Osteocyte (in vitro differentiated cells): ENCODE measurements at regions not wholly inside any gene's neighbourhood (a gene's known extent, or its start where the extent isn't known, plus 50 kb on each side); places are given as distances from the start of the nearest gene placed in this dataset.

Experiments
- DNase-seq: peaks from one replicate; pipeline ENCODE4 v3.0.0; 2021; ENCODE audit warnings: mixed read lengths; ENCODE audit not compliant: unreplicated experiment; ENCODE audit errors: extremely low spot score
- H3K27ac Mint-ChIP-seq: one replicate; pipeline ENCODE4 v1.8.0; 2021; ENCODE audit warnings: mild to moderate bottlenecking, mixed read lengths; ENCODE audit not compliant: unreplicated experiment
- H3K27me3 Mint-ChIP-seq: one replicate; pipeline ENCODE4 v1.8.0; 2021; ENCODE audit warnings: mixed read lengths; ENCODE audit not compliant: unreplicated experiment
- H3K36me3 Mint-ChIP-seq: one replicate; pipeline ENCODE4 v1.8.0; 2021; ENCODE audit warnings: mixed read lengths; ENCODE audit not compliant: unreplicated experiment
- H3K4me1 Mint-ChIP-seq: one replicate; pipeline ENCODE4 v1.8.0; 2021; ENCODE audit warnings: mixed read lengths; ENCODE audit not compliant: unreplicated experiment
- H3K4me3 Mint-ChIP-seq: one replicate; pipeline ENCODE4 v1.8.0; 2021; ENCODE audit warnings: mild to moderate bottlenecking, moderate library complexity, mixed read lengths; ENCODE audit not compliant: unreplicated experiment
- H3K9me3 Mint-ChIP-seq: one replicate; pipeline ENCODE4 v1.8.0; 2021; ENCODE audit warnings: mixed read lengths; ENCODE audit not compliant: unreplicated experiment
- TF ChIP-seq, protein P1 (sequence below): fragments of 200-600 bp; sonication (generic); IDR thresholded peaks from 2 replicates; pipeline ENCODE4 v1.5.0; 2021; ENCODE audit warnings: antibody characterized with exemption, mild to moderate bottlenecking, moderate library complexity

DNA sequence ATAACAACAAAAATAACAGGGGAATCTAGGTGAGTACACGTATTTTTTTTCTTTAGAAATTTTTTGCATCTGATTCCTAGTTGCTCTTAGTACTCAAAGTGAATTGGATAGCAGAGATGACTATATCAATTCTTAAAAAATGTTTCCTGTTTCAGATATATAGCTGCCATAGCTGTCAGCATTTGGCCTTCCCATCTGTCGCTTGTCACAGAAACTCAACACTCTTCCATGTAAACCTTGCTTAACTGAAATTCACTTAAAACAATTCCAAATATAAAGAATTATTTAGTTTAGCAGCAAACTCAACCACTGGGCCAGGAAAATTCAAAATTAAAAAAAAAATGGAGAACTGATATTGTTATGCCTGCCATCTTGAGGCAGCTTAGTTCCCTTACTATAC lies 807.5 kb downstream of the IGSF11 start:
- H3K27ac Mint-ChIP-seq, result no peak overlapping the region
- no peaks in the 10 kb centered on the region for H3K36me3 Mint-ChIP-seq
- H3K9me3 Mint-ChIP-seq, result peaks cover under 1% of the 10 kb centered on the region
- no peaks in the 10 kb centered on the region for H3K4me1 Mint-ChIP-seq
- no peaks in the 10 kb centered on the region for H3K27me3 Mint-ChIP-seq
- TF ChIP-seq, protein P1, sequence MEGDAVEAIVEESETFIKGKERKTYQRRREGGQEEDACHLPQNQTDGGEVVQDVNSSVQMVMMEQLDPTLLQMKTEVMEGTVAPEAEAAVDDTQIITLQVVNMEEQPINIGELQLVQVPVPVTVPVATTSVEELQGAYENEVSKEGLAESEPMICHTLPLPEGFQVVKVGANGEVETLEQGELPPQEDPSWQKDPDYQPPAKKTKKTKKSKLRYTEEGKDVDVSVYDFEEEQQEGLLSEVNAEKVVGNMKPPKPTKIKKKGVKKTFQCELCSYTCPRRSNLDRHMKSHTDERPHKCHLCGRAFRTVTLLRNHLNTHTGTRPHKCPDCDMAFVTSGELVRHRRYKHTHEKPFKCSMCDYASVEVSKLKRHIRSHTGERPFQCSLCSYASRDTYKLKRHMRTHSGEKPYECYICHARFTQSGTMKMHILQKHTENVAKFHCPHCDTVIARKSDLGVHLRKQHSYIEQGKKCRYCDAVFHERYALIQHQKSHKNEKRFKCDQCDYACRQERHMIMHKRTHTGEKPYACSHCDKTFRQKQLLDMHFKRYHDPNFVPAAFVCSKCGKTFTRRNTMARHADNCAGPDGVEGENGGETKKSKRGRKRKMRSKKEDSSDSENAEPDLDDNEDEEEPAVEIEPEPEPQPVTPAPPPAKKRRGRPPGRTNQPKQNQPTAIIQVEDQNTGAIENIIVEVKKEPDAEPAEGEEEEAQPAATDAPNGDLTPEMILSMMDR, result no peak
- H3K4me3 Mint-ChIP-seq, result no peak overlapping the region
- DNase-seq, result no peak

DNA sequence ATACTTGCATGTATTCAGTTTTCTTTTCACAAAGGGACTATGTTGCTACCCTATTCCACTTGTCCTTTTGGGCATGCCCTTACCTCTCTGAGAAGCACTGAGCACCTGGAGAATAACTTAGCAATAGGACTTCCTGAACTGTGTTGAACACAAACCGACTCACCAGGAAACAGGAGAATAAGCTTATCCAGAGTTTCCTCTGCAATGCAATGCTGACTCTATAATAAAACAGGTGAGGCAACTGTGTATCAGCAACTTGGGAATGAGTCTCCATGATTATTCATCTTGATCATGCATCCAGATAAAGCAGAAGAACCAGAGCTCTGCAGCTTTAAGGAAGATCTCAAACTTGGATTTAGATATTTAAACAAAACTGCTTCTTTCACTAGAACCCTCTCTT lies 806.5 kb downstream of the IGSF11 start:
- Mint-ChIP-seq H3K27ac (no peak overlapping the region), H3K4me1 (no peaks in the 10 kb centered on the region), H3K9me3 (no peaks in the 10 kb centered on the region), H3K36me3 (no peaks in the 10 kb centered on the region), H3K27me3 (no peaks in the 10 kb centered on the region), H3K4me3 (no peak overlapping the region)
- no peak for DNase-seq
- TF ChIP-seq, protein P1, result no peak

DNA sequence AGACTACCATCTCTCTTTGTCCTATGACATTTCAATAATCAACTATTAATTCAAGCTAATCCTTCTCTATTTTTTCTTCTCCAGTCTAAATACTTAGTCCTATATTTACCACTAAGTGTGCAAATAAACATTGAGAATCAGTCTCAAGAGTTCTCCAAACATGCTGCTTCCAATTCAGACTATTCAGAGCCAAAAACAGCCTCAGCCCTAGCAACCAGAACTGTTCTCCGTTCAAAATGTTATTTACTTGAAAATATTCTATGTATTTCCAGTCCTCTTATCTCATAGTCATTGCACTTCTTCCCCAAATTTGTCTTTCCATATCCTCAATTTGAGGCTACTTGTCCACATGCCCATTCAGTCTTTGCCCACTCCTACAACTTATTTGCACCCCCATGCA lies 805.5 kb downstream of the IGSF11 start:
- Mint-ChIP-seq H3K4me3 (no peak overlapping the region), H3K36me3 (no peaks in the 10 kb centered on the region)

DNA sequence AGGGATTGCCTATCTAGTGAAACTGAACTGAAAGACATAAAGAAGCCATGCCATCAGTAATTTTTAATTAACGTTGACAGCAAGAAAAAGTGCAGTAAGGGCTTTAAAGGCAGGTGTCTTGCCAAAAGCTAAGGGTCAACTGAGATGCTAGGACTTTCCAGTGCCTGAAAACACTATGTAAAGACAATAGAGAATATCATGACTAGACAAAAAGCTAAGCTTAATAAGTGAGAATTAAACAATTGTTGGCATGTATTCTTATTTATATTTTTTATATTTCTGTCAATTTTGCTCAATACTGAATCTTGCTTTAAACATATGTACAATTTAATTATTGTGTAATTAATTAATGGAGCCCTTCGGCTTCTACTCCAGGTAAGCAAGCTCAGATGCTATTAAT lies 803.1 kb downstream of the IGSF11 start:
- no peaks in the 10 kb centered on the region for H3K9me3 Mint-ChIP-seq

More for the DNA sequence above, 805.5 kb downstream of the IGSF11 start:
- H3K9me3 Mint-ChIP-seq, result no peaks in the 10 kb centered on the region
- H3K27ac Mint-ChIP-seq, result no peak overlapping the region
- H3K27me3 Mint-ChIP-seq, result no peaks in the 10 kb centered on the region
- H3K4me1 Mint-ChIP-seq, result no peaks in the 10 kb centered on the region
- TF ChIP-seq, protein P1, result no peak
- no peak for DNase-seq

DNA sequence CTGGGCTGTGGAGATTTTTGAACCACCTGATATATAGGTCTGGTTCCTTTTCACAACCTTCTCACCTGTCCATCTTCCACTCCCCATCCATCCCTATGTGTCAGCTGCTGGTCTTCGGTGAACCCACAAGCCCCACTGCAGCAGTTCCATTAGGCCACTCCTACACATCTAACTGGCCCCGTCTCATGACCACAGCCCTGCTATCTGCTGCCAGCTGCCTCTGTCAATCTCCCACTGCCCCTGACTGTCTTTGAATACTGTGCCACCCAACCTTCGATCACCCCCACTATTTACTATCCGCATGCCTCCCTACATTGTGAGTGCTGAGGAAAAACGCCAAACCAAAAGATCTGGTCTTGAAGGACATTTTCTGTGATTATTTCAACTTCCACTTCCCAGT lies 795.4 kb downstream of the IGSF11 start:
- H3K27me3 Mint-ChIP-seq, result no peaks in the 10 kb centered on the region
- H3K9me3 Mint-ChIP-seq, result no peaks in the 10 kb centered on the region
- no peak overlapping the region for H3K4me3 Mint-ChIP-seq
- H3K27ac Mint-ChIP-seq, result no peak overlapping the region
- H3K36me3 Mint-ChIP-seq, result no peaks in the 10 kb centered on the region
- no peak for DNase-seq
- H3K4me1 Mint-ChIP-seq, result no peaks in the 10 kb centered on the region
- TF ChIP-seq, protein P1, result no peak

More for the DNA sequence above, 803.1 kb downstream of the IGSF11 start:
- Mint-ChIP-seq H3K27ac (no peak overlapping the region), H3K36me3 (no peaks in the 10 kb centered on the region), H3K4me1 (no peaks in the 10 kb centered on the region), H3K27me3 (no peaks in the 10 kb centered on the region), H3K4me3 (no peak overlapping the region)
- TF ChIP-seq, protein P1, result no peak
- DNase-seq, result no peak
